ENCODE measurements at regions not wholly inside any gene's neighbourhood (a gene's known extent, or its start where the extent isn't known, plus 50 kb on each side); places are given as distances from the start of the nearest gene placed in this dataset.
A peak's percentile ranks its signal among the peaks of the same experiment; 100 is the strongest.
"Not testable (repeated sequence)": the region's sequence is repeated elsewhere in the genome, so short reads cannot be mapped to it uniquely, and the experiment has no call there.

DNA sequence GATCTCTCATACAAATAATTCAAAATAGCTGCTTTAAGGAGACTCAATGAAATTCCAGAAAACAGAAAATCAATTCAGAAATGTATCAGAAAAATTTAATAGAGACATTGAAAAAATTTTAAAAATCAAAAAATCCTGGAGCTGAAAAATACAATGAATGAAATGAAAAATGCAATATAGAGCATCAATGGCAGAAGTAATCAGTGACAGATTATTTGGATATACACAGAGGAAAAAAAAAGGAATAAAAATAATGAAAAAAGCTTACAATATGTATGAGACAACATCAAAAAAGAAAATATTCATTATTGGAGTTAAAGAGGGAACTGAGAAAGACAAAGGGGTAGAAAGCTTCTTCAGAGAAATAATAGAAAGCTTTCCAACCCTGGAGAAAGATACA, 122.9 kb upstream of the KLF14 start:
- H3K27me3 ChIP-seq (ENCODE audit: control insufficient read depth in 2 of 2, insufficient read depth in 1 of 2, low read length in 1 of 2), result no peaks in the 10 kb centered on the region
- DNase-seq (ENCODE audit: low read depth in 6 of 9, low spot score in 9 of 9), result no peak
- H3K36me3 ChIP-seq (ENCODE audit: control insufficient read depth in 2 of 2, insufficient read depth in 2 of 2, low read length in 1 of 2), result no peaks in the 10 kb centered on the region
- no peak overlapping the region for H3K4me3 ChIP-seq (ENCODE audit: low read length in 2 of 2)
- H3K4me1 ChIP-seq (ENCODE audit: control insufficient read depth in 2 of 2, insufficient read depth in 2 of 2, low read length in 2 of 2), result no peaks in the 10 kb centered on the region
- H3K9me3 ChIP-seq (ENCODE audit: control insufficient read depth in 2 of 2, insufficient read depth in 1 of 2, low read length in 1 of 2), result peaks cover 0 to 20% of the 10 kb centered on the region in 2 donors
- H3K27ac ChIP-seq (ENCODE audit: low read depth in 1 of 2, low read length in 1 of 2), result no peak overlapping the region

DNA sequence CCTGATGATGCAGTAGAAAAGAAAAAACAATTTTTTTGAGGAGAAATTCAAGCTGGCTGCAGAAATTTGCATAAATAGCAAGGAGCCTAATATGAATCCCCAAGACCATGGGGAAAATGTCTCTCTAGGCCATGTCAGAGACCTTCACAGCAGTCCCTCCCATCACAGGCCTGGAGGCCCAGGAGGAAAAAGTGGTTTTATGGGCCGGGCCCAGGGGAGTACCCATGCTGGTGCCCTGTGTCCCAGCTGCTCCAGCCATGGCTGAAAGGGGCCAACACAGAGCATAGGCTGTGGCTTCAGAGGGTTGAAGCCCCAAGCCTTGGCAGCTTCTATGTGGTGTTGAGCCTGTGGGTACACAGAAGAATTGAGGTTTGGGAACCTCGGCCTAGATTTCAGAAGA, 126.8 kb upstream of the KLF14 start:
- H3K36me3 ChIP-seq (ENCODE audit: control insufficient read depth in 2 of 2, insufficient read depth in 2 of 2, low read length in 1 of 2); H3K4me1 ChIP-seq (ENCODE audit: control insufficient read depth in 2 of 2, insufficient read depth in 2 of 2, low read length in 2 of 2); H3K27me3 ChIP-seq (ENCODE audit: control insufficient read depth in 2 of 2, insufficient read depth in 1 of 2, low read length in 1 of 2); DNase-seq (ENCODE audit: low read depth in 6 of 9, low spot score in 9 of 9); H3K4me3 ChIP-seq (ENCODE audit: low read length in 2 of 2); H3K27ac ChIP-seq (ENCODE audit: low read depth in 1 of 2, low read length in 1 of 2): not testable (repeated sequence)
- WGBS, result 99% methylated on average over 2 of the region's 2 CpGs
- peaks cover 0 to 15% of the 10 kb centered on the region in 2 donors for H3K9me3 ChIP-seq (ENCODE audit: control insufficient read depth in 2 of 2, insufficient read depth in 1 of 2, low read length in 1 of 2)

DNA sequence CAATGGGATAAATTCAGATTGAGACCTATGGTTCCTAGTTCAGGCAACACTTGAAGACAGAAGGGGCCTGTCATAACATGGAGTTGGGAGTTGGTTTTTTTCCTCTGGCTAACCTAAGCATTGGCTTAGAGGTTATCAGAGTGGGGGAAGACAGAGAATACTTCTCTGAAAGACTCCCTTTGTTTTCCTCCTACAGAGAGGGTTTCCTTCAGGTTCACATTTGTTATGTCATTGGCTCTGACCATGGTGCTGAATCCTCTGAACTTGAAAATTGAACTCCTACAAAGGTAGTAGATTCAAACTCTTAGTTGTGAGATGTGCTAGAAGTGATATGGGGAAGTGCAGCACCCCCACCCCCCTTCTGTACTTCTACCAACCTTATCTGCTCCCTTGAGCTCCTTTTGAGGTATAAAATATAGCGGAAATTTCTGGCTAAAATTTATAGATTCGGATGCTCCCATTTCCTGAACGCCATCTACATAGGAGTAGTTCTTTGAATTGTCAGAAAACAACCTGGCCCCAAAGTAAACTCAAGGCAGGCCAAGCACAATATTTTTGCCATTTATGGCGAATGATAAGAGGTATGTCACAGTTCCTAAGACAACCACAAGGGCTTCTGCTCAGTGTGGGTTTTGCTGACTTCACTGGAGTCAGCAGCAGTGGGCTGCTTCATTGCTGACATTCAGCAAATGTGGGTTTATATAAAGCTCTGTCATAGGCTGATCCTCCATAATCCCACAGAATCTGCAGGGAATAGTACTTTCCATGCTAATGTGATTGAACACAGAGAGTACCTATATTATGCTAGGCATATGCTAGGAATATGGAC, 131.6 kb upstream of the KLF14 start:
- no peak overlapping the region for H3K27ac ChIP-seq (ENCODE audit: low read depth in 1 of 2, low read length in 1 of 2)
- H3K4me3 ChIP-seq (ENCODE audit: low read length in 2 of 2), result no peak overlapping the region
- peaks cover 0 to 8% of the 10 kb centered on the region in 2 donors for H3K9me3 ChIP-seq (ENCODE audit: control insufficient read depth in 2 of 2, insufficient read depth in 1 of 2, low read length in 1 of 2)
- WGBS, result 96% methylated on average over 4 of the region's 4 CpGs
- no peaks in the 10 kb centered on the region for H3K36me3 ChIP-seq (ENCODE audit: control insufficient read depth in 2 of 2, insufficient read depth in 2 of 2, low read length in 1 of 2)
- DNase-seq (ENCODE audit: low read depth in 6 of 9, low spot score in 9 of 9), result peak in 6 of 9 donors; percentile 13 to 64 (median 34)
- H3K27me3 ChIP-seq (ENCODE audit: control insufficient read depth in 2 of 2, insufficient read depth in 1 of 2, low read length in 1 of 2), result no peaks in the 10 kb centered on the region
- no peaks in the 10 kb centered on the region for H3K4me1 ChIP-seq (ENCODE audit: control insufficient read depth in 2 of 2, insufficient read depth in 2 of 2, low read length in 2 of 2)

DNA sequence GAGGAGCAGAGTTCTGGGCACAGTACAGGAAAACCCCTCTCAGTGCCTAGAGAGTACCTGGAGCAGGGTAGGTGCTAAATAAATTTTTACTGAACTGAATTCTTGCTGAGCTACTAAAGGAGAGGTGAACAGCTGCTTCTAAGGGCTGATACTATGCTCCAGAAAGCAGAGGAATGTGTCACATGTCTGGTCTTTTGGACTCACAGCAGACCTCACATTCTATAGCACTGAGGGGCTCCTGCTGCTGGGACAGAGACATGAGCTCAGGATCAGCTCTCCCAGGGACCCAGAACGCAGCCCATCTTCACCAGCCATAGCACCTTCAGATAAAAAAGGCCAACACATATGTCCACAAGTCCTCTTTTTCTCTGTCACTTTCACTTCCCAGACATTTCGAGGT, 133.0 kb upstream of the KLF14 start:
- WGBS, result 98% methylated on average over 2 of the region's 2 CpGs
- Histone ChIP-seq H3K9me3 (ENCODE audit: control insufficient read depth in 2 of 2, insufficient read depth in 1 of 2, low read length in 1 of 2) (no peaks in the 10 kb centered on the region), H3K4me1 (ENCODE audit: control insufficient read depth in 2 of 2, insufficient read depth in 2 of 2, low read length in 2 of 2) (no peaks in the 10 kb centered on the region), H3K4me3 (ENCODE audit: low read length in 2 of 2) (no peak overlapping the region), H3K27ac (ENCODE audit: low read depth in 1 of 2, low read length in 1 of 2) (no peak overlapping the region), H3K36me3 (ENCODE audit: control insufficient read depth in 2 of 2, insufficient read depth in 2 of 2, low read length in 1 of 2) (no peaks in the 10 kb centered on the region), H3K27me3 (ENCODE audit: control insufficient read depth in 2 of 2, insufficient read depth in 1 of 2, low read length in 1 of 2) (no peaks in the 10 kb centered on the region)
- no peak for DNase-seq (ENCODE audit: low read depth in 6 of 9, low spot score in 9 of 9)

DNA sequence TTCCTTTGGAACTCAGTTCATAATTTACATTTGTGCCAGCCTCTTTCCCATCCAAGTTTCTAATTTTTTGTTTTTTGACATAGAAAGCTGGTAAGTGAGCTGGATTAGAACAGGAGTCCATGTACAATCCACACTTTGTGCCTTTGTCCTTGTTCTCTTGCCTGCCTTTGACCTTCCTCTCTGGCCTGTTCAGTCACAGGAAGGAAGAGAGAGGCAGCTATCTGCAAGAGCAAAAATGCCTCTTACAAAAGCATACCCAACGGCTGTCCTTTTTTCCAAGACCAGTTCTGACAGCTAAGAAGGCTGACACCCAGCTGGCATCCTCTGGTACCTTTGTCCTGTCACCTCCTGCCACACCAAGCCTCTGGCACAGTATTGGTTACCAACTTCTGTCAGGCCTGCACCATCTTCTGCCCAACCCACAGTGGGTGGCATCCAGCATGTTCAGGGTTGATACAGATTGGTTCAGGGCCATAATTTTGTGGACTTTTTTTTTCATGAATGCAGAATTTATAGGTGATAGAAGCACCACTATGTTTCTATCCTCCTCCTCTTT, 133.7 kb upstream of the KLF14 start:
- Histone ChIP-seq H3K27ac (ENCODE audit: low read depth in 1 of 2, low read length in 1 of 2) (no peak overlapping the region), H3K4me3 (ENCODE audit: low read length in 2 of 2) (no peak overlapping the region), H3K36me3 (ENCODE audit: control insufficient read depth in 2 of 2, insufficient read depth in 2 of 2, low read length in 1 of 2) (no peaks in the 10 kb centered on the region), H3K4me1 (ENCODE audit: control insufficient read depth in 2 of 2, insufficient read depth in 2 of 2, low read length in 2 of 2) (no peaks in the 10 kb centered on the region), H3K9me3 (ENCODE audit: control insufficient read depth in 2 of 2, insufficient read depth in 1 of 2, low read length in 1 of 2) (no peaks in the 10 kb centered on the region), H3K27me3 (ENCODE audit: control insufficient read depth in 2 of 2, insufficient read depth in 1 of 2, low read length in 1 of 2) (no peaks in the 10 kb centered on the region)
- WGBS, result 91% methylated on average over 1 of the region's 1 CpG
- DNase-seq (ENCODE audit: low read depth in 6 of 9, low spot score in 9 of 9), result no peak

DNA sequence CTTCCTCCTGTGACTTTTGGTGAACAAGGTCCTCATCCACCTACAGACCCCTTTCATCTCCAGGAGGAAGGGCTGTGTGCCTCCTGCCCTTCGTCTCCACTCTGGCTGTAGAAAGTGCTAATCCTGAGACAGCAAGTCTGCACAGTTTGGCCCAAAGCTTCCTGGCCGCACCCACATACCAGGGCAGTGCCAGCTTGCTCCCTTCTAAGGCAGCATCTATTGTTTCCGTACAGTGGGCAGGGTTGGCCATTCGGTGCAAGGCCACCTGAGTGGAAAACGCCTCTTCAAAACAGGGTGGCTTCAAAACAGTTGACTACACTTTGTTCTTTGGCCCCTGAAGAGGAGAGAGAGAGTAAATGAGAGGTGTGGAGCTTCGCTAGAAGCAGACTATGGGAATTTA, 134.1 kb upstream of the KLF14 start:
- Histone ChIP-seq H3K36me3 (ENCODE audit: control insufficient read depth in 2 of 2, insufficient read depth in 2 of 2, low read length in 1 of 2) (no peaks in the 10 kb centered on the region), H3K4me1 (ENCODE audit: control insufficient read depth in 2 of 2, insufficient read depth in 2 of 2, low read length in 2 of 2) (no peaks in the 10 kb centered on the region), H3K27me3 (ENCODE audit: control insufficient read depth in 2 of 2, insufficient read depth in 1 of 2, low read length in 1 of 2) (no peaks in the 10 kb centered on the region), H3K9me3 (ENCODE audit: control insufficient read depth in 2 of 2, insufficient read depth in 1 of 2, low read length in 1 of 2) (no peaks in the 10 kb centered on the region), H3K27ac (ENCODE audit: low read depth in 1 of 2, low read length in 1 of 2) (no peak overlapping the region), H3K4me3 (ENCODE audit: low read length in 2 of 2) (no peak overlapping the region)
- no peak for DNase-seq (ENCODE audit: low read depth in 6 of 9, low spot score in 9 of 9)
- 98% methylated on average over 6 of the region's 6 CpGs for WGBS

DNA sequence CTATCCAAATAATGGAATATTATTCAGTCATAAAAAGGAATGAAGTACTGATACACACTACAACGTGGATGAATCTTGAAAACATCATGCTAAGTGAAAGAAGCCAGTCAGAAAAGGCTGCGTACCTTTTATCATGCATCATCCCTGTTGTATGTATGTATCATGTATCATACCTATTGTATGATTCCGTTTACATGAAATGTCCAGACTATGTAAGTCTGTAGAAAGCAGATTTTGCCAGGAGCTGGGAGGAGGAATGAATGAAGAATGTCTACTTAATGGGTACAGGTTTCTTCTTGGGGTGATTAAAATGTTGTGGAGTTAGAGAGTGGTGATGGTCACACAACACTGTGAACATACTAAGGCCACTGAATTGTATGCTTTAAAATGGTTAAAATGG, 135.9 kb upstream of the KLF14 start:
- Histone ChIP-seq H3K27ac (ENCODE audit: low read depth in 1 of 2, low read length in 1 of 2) (no peak overlapping the region), H3K4me3 (ENCODE audit: low read length in 2 of 2) (no peak overlapping the region), H3K27me3 (ENCODE audit: control insufficient read depth in 2 of 2, insufficient read depth in 1 of 2, low read length in 1 of 2) (no peaks in the 10 kb centered on the region), H3K36me3 (ENCODE audit: control insufficient read depth in 2 of 2, insufficient read depth in 2 of 2, low read length in 1 of 2) (no peaks in the 10 kb centered on the region), H3K9me3 (ENCODE audit: control insufficient read depth in 2 of 2, insufficient read depth in 1 of 2, low read length in 1 of 2) (no peaks in the 10 kb centered on the region), H3K4me1 (ENCODE audit: control insufficient read depth in 2 of 2, insufficient read depth in 2 of 2, low read length in 2 of 2) (no peaks in the 10 kb centered on the region)
- no peak for DNase-seq (ENCODE audit: low read depth in 6 of 9, low spot score in 9 of 9)
- 97% methylated on average over 3 of the region's 3 CpGs for WGBS

DNA sequence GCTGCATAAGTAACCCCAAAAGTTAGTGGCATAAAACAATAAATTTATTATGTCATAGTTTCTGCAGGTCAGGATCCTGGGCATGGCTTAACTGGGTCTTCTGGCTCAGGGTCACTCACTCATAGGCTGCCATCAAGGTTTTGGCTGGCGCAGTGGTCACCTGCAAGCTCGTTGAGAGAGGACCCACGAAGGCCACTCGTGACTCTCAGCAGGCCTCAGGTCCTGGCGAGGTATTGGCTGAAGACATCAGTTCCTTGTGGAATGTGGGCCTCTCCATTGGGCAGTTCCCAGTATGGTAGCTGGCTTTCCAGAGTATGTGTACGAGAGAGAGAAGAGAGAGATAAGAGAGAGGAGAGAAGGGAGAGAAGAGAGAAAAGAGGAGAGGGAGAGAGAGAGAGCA, 138.3 kb upstream of the KLF14 start:
- H3K27me3 ChIP-seq (ENCODE audit: control insufficient read depth in 2 of 2, insufficient read depth in 1 of 2, low read length in 1 of 2), result no peaks in the 10 kb centered on the region
- no peaks in the 10 kb centered on the region for H3K9me3 ChIP-seq (ENCODE audit: control insufficient read depth in 2 of 2, insufficient read depth in 1 of 2, low read length in 1 of 2)
- no peak overlapping the region for H3K27ac ChIP-seq (ENCODE audit: low read depth in 1 of 2, low read length in 1 of 2)
- 97% methylated on average over 6 of the region's 6 CpGs for WGBS
- DNase-seq (ENCODE audit: low read depth in 6 of 9, low spot score in 9 of 9), result no peak
- no peaks in the 10 kb centered on the region for H3K36me3 ChIP-seq (ENCODE audit: control insufficient read depth in 2 of 2, insufficient read depth in 2 of 2, low read length in 1 of 2)
- H3K4me1 ChIP-seq (ENCODE audit: control insufficient read depth in 2 of 2, insufficient read depth in 2 of 2, low read length in 2 of 2), result peaks cover 0 to 3% of the 10 kb centered on the region in 2 donors
- H3K4me3 ChIP-seq (ENCODE audit: low read length in 2 of 2), result no peak overlapping the region

DNA sequence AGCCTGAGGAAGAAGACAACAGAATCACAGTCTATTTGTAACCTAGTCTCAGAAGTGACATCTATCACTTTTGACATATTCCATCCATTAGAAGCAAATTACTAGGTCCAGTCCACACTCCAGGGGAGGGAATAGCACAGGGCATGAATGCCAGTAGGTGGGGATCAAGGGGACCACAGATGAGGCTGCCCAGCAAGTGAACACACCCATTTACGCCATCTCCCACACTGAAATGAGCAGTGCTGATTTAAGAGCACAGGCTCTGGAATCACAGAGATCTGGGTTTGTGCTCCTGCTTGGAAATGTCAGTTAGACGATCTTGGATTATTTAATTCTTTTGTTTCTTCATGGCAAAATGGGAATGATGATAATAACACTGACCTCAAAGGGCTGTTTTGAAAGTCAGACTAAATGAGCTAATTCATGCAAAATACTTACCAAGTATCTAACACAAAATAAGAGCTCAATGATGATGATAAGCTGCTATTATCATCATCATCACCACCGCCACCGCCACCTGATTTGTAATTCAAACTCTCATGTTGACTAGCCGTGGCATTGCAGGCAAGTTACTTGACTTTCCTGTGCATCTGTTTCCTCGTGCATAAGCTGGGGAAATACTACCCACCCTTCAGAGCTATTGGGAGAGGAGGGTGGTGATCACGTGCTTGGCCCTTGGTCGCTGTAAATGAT, 138.9 kb upstream of the KLF14 start:
- H3K4me3 ChIP-seq (ENCODE audit: low read length in 2 of 2), result no peak overlapping the region
- peaks cover 0 to 5% of the 10 kb centered on the region in 2 donors for H3K4me1 ChIP-seq (ENCODE audit: control insufficient read depth in 2 of 2, insufficient read depth in 2 of 2, low read length in 2 of 2)
- 82% methylated on average over 8 of the region's 8 CpGs for WGBS
- H3K36me3 ChIP-seq (ENCODE audit: control insufficient read depth in 2 of 2, insufficient read depth in 2 of 2, low read length in 1 of 2), result no peaks in the 10 kb centered on the region
- no peaks in the 10 kb centered on the region for H3K9me3 ChIP-seq (ENCODE audit: control insufficient read depth in 2 of 2, insufficient read depth in 1 of 2, low read length in 1 of 2)
- no peak for DNase-seq (ENCODE audit: low read depth in 6 of 9, low spot score in 9 of 9)
- H3K27ac ChIP-seq (ENCODE audit: low read depth in 1 of 2, low read length in 1 of 2), result no peak overlapping the region
- no peaks in the 10 kb centered on the region for H3K27me3 ChIP-seq (ENCODE audit: control insufficient read depth in 2 of 2, insufficient read depth in 1 of 2, low read length in 1 of 2)
